HT1080 (cell line): ENCODE measurements at regions not wholly inside any gene's neighbourhood (a gene's known extent, or its start where the extent isn't known, plus 50 kb on each side); places are given as distances from the start of the nearest gene placed in this dataset.
A peak's percentile ranks its signal among the peaks of the same experiment; 100 is the strongest.
"Not testable (repeated sequence)": the region's sequence is repeated elsewhere in the genome, so short reads cannot be mapped to it uniquely, and the experiment has no call there.

Experiments
- DNase-seq: peaks from one replicate; pipeline ENCODE4 v3.0.0-alpha.2; 2015; ENCODE audit warnings: low read depth

DNA sequence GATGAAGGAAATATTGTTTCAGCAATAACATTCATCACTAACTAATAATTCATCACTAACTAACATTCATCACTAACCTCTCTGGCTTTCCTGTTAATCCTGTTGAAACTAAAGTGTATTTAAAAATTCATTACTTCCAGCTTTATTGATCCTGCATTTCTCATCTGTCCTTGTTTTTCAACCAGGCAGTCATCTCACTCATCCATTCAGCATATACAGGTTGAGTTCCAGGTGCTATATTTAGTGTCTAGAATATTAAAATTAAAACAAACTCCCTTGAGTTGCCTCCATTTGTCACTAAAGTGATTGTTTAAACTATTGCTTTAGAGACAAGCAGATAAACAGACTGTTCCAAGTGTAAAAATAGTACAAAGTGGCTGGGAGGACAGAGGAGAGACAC is 58.1 kb downstream of the ATXN7L3B start:
- DNase-seq = no peak

DNA sequence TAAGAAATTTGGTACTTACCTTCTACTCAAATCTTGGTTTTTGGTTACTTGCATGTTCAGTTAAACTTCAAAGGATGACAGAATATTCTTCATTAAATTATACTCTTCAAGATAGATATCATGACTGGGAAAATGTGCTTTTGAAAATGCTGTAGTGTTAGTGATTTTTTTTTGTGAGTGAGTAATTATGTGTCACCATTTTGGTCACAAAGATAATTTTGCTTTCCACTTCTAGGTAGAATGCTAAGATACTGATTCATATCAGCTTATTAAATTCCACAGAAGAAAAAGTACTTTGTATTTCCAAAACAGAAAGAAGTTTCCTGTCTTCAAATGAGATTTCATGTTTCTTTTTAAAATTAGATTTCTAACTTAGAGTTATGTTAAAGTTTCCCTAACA is 61.2 kb downstream of the ATXN7L3B start:
- DNase-seq = peak; percentile 70

- no peak for DNase-seq
Observed at GRCh38 chr12:74599932-74600331, 62.3 kb downstream of the ATXN7L3B start.

GRCh38 chr12:74600817-74601216 is 63.2 kb downstream of the ATXN7L3B start:
- not testable (repeated sequence) for DNase-seq

- DNase-seq = peak; percentile 17
Observed at GRCh38 chr12:74602881-74603672, 65.4 kb downstream of the ATXN7L3B start.

DNA sequence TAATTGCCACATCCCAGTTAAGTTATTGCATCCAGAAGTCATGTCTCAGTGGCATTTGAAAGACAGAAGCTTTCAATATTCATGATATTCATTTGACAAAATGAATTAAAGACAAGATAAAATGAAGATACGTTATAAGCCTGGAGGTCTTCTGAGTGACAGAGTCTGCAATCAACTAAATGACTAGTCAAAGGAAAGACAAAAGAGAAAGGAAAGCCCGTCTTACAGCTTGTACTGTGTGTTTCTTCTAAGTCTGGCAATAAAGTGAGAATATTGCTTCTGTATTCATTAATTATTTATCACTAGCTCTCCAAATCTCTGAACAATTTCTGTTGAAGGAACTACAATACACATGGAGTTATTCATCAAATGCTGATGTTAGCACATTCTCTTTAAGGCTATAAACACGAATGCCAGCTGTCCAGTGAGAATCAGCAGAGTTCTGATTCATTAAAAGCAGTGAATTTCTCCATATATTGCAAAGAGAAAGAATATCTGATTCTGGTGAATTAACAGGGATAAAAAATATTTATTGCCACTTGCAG is 70.7 kb downstream of the ATXN7L3B start:
- DNase-seq = no peak

- no peak for DNase-seq
Observed at GRCh38 chr12:74610711-74611110, 73.1 kb downstream of the ATXN7L3B start.

GRCh38 chr12:74614426-74614825 is 76.8 kb downstream of the ATXN7L3B start:
- no peak for DNase-seq

GRCh38 chr12:74619084-74619483 is 81.4 kb downstream of the ATXN7L3B start:
- no peak for DNase-seq

GRCh38 chr12:74619884-74620283 is 82.2 kb downstream of the ATXN7L3B start:
- DNase-seq = no peak

GRCh38 chr12:74620921-74621320 is 83.3 kb downstream of the ATXN7L3B start:
- DNase-seq = no peak

GRCh38 chr12:74624201-74624600 is 86.6 kb downstream of the ATXN7L3B start:
- no peak for DNase-seq

GRCh38 chr12:74626397-74626796 is 88.8 kb downstream of the ATXN7L3B start:
- no peak for DNase-seq

- no peak for DNase-seq
Observed at GRCh38 chr12:74641262-74641661, 103.6 kb downstream of the ATXN7L3B start.

- DNase-seq = no peak
Observed at GRCh38 chr12:74641694-74642093, 104.1 kb downstream of the ATXN7L3B start.

GRCh38 chr12:74644681-74645080 is 107.0 kb downstream of the ATXN7L3B start:
- peak; percentile 71 for DNase-seq

DNA sequence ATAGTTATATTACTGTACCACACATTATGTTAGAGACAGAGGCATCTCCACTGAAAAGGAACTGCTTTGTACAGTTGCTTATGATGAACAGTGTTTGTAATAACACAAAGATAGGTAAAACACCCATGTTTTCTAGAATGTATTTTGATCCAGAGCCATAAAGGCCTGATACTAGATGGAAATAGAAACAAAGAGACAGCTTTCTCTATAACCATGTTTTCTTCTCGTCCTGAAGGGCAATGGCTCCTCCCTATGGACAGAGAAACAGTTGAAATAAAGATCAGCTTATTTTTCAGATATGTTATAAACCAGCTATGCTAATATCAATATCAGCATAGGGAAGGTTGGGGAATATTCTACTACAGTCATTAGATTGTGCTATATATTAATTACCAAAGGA is 109.2 kb downstream of the ATXN7L3B start:
- peak; percentile 24 for DNase-seq

GRCh38 chr12:74647256-74647655 is 109.6 kb downstream of the ATXN7L3B start:
- peak; percentile 3 for DNase-seq

DNA sequence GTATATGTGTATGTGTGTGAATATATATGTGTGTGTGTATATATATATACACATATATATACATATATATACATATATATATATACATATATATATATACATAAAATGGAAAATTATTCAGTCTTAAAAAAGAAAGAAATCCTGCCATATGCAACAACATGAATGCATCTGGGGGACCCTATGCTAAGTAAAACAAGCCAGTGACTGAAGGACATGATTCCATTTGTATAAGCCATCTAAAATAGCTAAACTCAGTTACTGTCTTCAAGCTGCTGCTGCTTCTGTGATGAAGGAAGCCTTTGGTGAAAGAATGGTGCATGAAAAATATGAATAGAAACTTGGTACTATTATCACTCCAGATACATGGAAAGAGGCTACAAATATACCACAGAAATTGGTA is 118.6 kb downstream of the ATXN7L3B start:
- no peak for DNase-seq

DNA sequence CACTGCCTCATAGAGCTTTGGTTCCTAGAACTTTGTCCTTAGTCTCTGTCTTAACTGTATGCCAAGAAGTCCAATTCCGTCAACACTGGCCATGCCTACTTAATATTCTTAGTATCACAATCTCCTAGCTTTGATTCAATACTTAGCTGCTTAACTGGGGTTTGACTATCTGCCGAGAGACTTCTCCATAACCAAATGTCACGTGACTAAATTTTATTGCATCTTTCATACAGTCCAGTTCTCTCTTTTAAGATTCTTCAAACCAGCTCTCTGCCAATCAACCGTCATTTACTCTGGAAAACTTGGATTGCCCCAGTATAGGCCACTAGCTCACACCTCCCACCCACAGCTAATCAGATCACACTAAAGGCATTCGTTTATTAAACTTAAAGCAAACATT is 122.8 kb downstream of the ATXN7L3B start:
- DNase-seq = no peak

DNA sequence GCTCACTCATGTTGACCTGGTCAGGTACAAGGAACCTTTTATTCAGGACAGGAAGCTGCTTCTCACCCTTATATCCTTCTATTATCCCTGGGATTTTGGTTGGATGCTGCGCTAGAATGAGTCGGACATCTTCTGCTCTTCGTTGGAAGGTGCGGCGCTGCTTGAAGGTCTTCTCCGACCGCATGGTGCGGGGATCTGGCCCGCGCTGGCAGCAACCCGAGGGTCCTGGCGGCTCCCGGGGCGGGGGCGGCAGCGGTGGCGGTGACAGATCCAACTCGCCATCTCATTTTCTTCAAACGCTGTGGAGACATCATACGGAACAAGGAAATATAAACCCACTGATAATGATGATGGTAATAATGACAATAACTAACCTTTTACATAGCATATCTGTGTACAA is 126.3 kb downstream of the ATXN7L3B start:
- DNase-seq = no peak

- DNase-seq = no peak
Observed at GRCh38 chr12:74665690-74666089, 128.1 kb downstream of the ATXN7L3B start.

- no peak for DNase-seq
Observed at GRCh38 chr12:74671421-74671820, 133.8 kb downstream of the ATXN7L3B start.
